H1 (cell line): ENCODE measurements at regions not wholly inside any gene's neighbourhood (a gene's known extent, or its start where the extent isn't known, plus 50 kb on each side); places are given as distances from the start of the nearest gene placed in this dataset.

ENCODE experiments used
- CTCF ChIA-PET: fragments of 300-600 bp; sonication (Branson Sonifier 250); formaldehyde crosslinking; loops from one replicate; lab custom pipeline; 2021; ENCODE audit not compliant: partially characterized antibody; lab: Charles Lee
- POLR2A ChIA-PET: fragments of 300-600 bp; sonication (Branson Sonifier 250); formaldehyde crosslinking; loops from one replicate; lab custom pipeline; 2021; ENCODE audit warnings: inconsistent platforms; ENCODE audit not compliant: partially characterized antibody; lab: Charles Lee
- DNase-seq, 2 experiments: peaks; one replicate each; pipeline versions ENCODE4 v3.0.0 to v3.0.0-alpha.2; 2010 to 2022; ENCODE audit warnings: low spot score in 2 of 2, low read depth in 1 of 2, mixed read lengths in 1 of 2
- FAIRE-seq: peaks from 2 replicates; lab custom pipeline; 2011; peaks lifted over from hg19 to GRCh38; lab: Jason Lieb, UNC
- H2AFZ ChIP-seq: 2 replicates; pipeline ENCODE4 v1.8.1; 2012; ENCODE audit warnings: low read length, inconsistent platforms
- H2AK5ac ChIP-seq: 2 replicates; pipeline ENCODE4 v1.6.1; 2013; ENCODE audit warnings: low read depth, low read length
- H2BK120ac ChIP-seq: replicated peaks from 2 replicates; pipeline ENCODE3; 2013; ENCODE audit warnings: low read depth, low read length, inconsistent platforms
- H2BK12ac ChIP-seq: 2 replicates; pipeline ENCODE4 v1.6.1; 2013; ENCODE audit warnings: low read depth, low read length
- H2BK15ac ChIP-seq: 2 replicates; pipeline ENCODE4 v1.6.1; 2013; ENCODE audit warnings: low read length
- H2BK20ac ChIP-seq: 2 replicates; pipeline ENCODE4 v1.6.1; 2013; ENCODE audit warnings: low read length
- H2BK5ac ChIP-seq: 2 replicates; pipeline ENCODE4 v1.6.1; 2013; ENCODE audit warnings: low read depth, low read length
- H3K14ac ChIP-seq: 2 replicates; pipeline ENCODE4 v1.6.1; 2013; ENCODE audit warnings: inconsistent platforms; ENCODE audit not compliant: insufficient read length
- H3K18ac ChIP-seq: 2 replicates; pipeline ENCODE4 v1.6.1; 2013; ENCODE audit warnings: low read length; ENCODE audit errors: extremely low read depth
- H3K23ac ChIP-seq: 2 replicates; pipeline ENCODE4 v1.6.1; 2013; ENCODE audit warnings: inconsistent platforms; ENCODE audit not compliant: insufficient read length
- H3K23me2 ChIP-seq: 2 replicates; pipeline ENCODE4 v1.6.1; 2013; ENCODE audit warnings: low read depth, low read length
- H3K27ac ChIP-seq: 2 replicates; pipeline ENCODE4 v1.6.1; 2011; ENCODE audit warnings: low read depth, low read length, inconsistent platforms
- H3K27me3 ChIP-seq, 4 experiments: replicated peaks in 1 of 4; 1 replicate in 1 of 4; 2 replicates in 3 of 4; pipeline versions ENCODE4 v1.6.1 to v1.8.1; 2011 to 2013; ENCODE audit warnings: low read length in 3 of 4, mild to moderate bottlenecking in 3 of 4, inconsistent platforms in 2 of 4, mixed read lengths in 2 of 4, moderate library complexity in 1 of 4; ENCODE audit not compliant: control insufficient read depth in 3 of 4, insufficient read depth in 3 of 4; ENCODE audit errors: extremely low read depth in 1 of 4
- H3K36me3 ChIP-seq, 4 experiments: 2 replicates each; pipeline versions ENCODE4 v1.6.1 to v1.8.1; 2011 to 2013; ENCODE audit warnings: mild to moderate bottlenecking in 4 of 4, low read length in 3 of 4, moderate library complexity in 2 of 4, control low read depth in 1 of 4, inconsistent platforms in 1 of 4; ENCODE audit not compliant: insufficient read depth in 4 of 4, control insufficient read depth in 2 of 4
- H3K4ac ChIP-seq: replicated peaks from 2 replicates; pipeline ENCODE3; 2013; ENCODE audit warnings: low read length, low read depth, mixed read lengths, inconsistent platforms; ENCODE audit not compliant: insufficient read length
- H3K4me1 ChIP-seq, 4 experiments: replicated peaks in 1 of 4; 1 replicate in 1 of 4; 2 replicates in 3 of 4; pipeline versions ENCODE4 v1.6.1 to v1.8.1; 2011 to 2013; ENCODE audit warnings: low read length in 3 of 4, inconsistent platforms in 2 of 4, mixed read lengths in 1 of 4; ENCODE audit not compliant: insufficient read depth in 4 of 4, control insufficient read depth in 3 of 4
- H3K4me2 ChIP-seq, 2 experiments: 2 replicates each; pipeline versions ENCODE4 v1.6.1 to v1.8.1; 2011 to 2013; ENCODE audit warnings: low read depth in 2 of 2, low read length in 2 of 2, control low read depth in 1 of 2, inconsistent platforms in 1 of 2, mild to moderate bottlenecking in 1 of 2; ENCODE audit not compliant: insufficient read depth in 1 of 2
- H3K4me3 ChIP-seq, 4 experiments: fragments of 200-600, 300-600 bp in 1 of 4; sonication (generic), shearing (Covaris generic), sonication (Bioruptor Twin) in 1 of 4; 2 replicates each; pipeline versions ENCODE4 v1.5.1 to v1.8.1; 2011 to 2016; ENCODE audit warnings: low read length in 4 of 4, low read depth in 3 of 4, control low read depth in 2 of 4, inconsistent platforms in 2 of 4, mild to moderate bottlenecking in 2 of 4, mixed read lengths in 1 of 4, moderate library complexity in 1 of 4; ENCODE audit not compliant: insufficient read depth in 2 of 4; ENCODE audit errors: extremely low read depth in 1 of 4
- H3K56ac ChIP-seq: replicated peaks from 2 replicates; pipeline ENCODE3; 2013; ENCODE audit warnings: low read depth, mild to moderate bottlenecking, mixed read lengths, low read length, inconsistent platforms; ENCODE audit not compliant: insufficient read length
- H3K79me1 ChIP-seq: 2 replicates; pipeline ENCODE4 v1.6.1; 2013; ENCODE audit warnings: low read depth, low read length, control low read depth
- H3K79me2 ChIP-seq, 2 experiments: 2 replicates each; pipeline versions ENCODE4 v1.6.1 to v1.8.1; 2012 to 2013; ENCODE audit warnings: low read length in 2 of 2, mild to moderate bottlenecking in 2 of 2, inconsistent platforms in 1 of 2; ENCODE audit not compliant: insufficient read depth in 2 of 2, control insufficient read depth in 1 of 2
- H3K9ac ChIP-seq, 4 experiments: replicated peaks in 1 of 4; 1 replicate in 1 of 4; 2 replicates in 3 of 4; pipeline versions ENCODE4 v1.6.1 to v1.8.1; 2011 to 2013; ENCODE audit warnings: low read depth in 3 of 4, low read length in 3 of 4, control low read depth in 2 of 4, mild to moderate bottlenecking in 2 of 4, moderate library complexity in 2 of 4, inconsistent platforms in 1 of 4; ENCODE audit errors: extremely low read depth in 1 of 4
- H3K9me3 ChIP-seq, 2 experiments: 2 replicates each; pipeline versions ENCODE4 v1.6.1 to v1.8.1; 2012 to 2013; ENCODE audit warnings: mild to moderate bottlenecking in 2 of 2, moderate library complexity in 2 of 2, control low read depth in 1 of 2, inconsistent platforms in 1 of 2, low read depth in 1 of 2, low read length in 1 of 2, mixed read lengths in 1 of 2; ENCODE audit not compliant: insufficient read depth in 2 of 2
- H4K20me1 ChIP-seq, 2 experiments: replicated peaks in 1 of 2; 2 replicates each; pipeline versions ENCODE3 to v1.8.1; 2011 to 2013; ENCODE audit warnings: inconsistent platforms in 2 of 2, low read length in 2 of 2, mild to moderate bottlenecking in 1 of 2; ENCODE audit not compliant: insufficient read depth in 2 of 2, control insufficient read depth in 1 of 2
- H4K5ac ChIP-seq: 2 replicates; pipeline ENCODE4 v1.6.1; 2013; ENCODE audit warnings: low read length, low read depth, mixed read lengths, inconsistent platforms; ENCODE audit not compliant: insufficient read length
- H4K8ac ChIP-seq: 2 replicates; pipeline ENCODE4 v1.8.0; 2013; ENCODE audit warnings: mild to moderate bottlenecking, moderate library complexity, low read length, inconsistent platforms; ENCODE audit not compliant: insufficient read depth; ENCODE audit errors: extremely low read depth
- H4K91ac ChIP-seq: replicated peaks from 2 replicates; pipeline ENCODE3; 2013; ENCODE audit warnings: low read length, mixed read lengths, inconsistent platforms; ENCODE audit not compliant: insufficient read length
- BACH1 ChIP-seq: IDR thresholded peaks from 2 replicates; pipeline ENCODE4 v1.6.1; 2012; ENCODE audit warnings: low read length, improper control_type of control experiment
- CBX5 ChIP-seq: fragments of 300-800, 300-1000 bp; sonication (generic); IDR thresholded peaks from 2 replicates; pipeline ENCODE4 v1.7.1; 2016; ENCODE audit warnings: antibody characterized with exemption, low read length, low read depth
- CBX8 ChIP-seq: fragments of 300-800, 300-1000 bp; sonication (generic); IDR thresholded peaks from 2 replicates; pipeline ENCODE4 v1.7.1; 2016; ENCODE audit warnings: low read depth, low read length, borderline replicate concordance
- CEBPB ChIP-seq: IDR thresholded peaks from 2 replicates; pipeline ENCODE4 v1.6.1; 2012; ENCODE audit warnings: low read depth, low read length
- EP300 ChIP-seq, 2 experiments: IDR thresholded peaks; 1 replicate in 1 of 2; 2 replicates in 1 of 2; pipeline ENCODE4 v1.6.1; 2011 to 2012; ENCODE audit warnings: low read depth in 2 of 2, low read length in 2 of 2, mild to moderate bottlenecking in 2 of 2, borderline replicate concordance in 1 of 2, inconsistent platforms in 1 of 2, moderate library complexity in 1 of 2
- EZH2 ChIP-seq: fragments of 200-600 bp; sonication (generic); IDR thresholded peaks from 2 replicates; pipeline ENCODE4 v1.7.1; 2012; ENCODE audit warnings: low read depth, mild to moderate bottlenecking, moderate library complexity, low read length, inconsistent platforms; ENCODE audit not compliant: severe bottlenecking
- FOSL1 ChIP-seq: IDR thresholded peaks from 2 replicates; pipeline ENCODE4 v1.6.1; 2011; ENCODE audit warnings: mild to moderate bottlenecking, low read depth, low read length, moderate library complexity; ENCODE audit not compliant: insufficient read depth
- JUND ChIP-seq: IDR thresholded peaks from 2 replicates; pipeline ENCODE4 v1.6.1; 2011; ENCODE audit warnings: mild to moderate bottlenecking, improper control_type of control experiment, low read length
- KDM4A ChIP-seq: IDR thresholded peaks from one replicate; pipeline ENCODE4 v1.7.1; 2012; ENCODE audit warnings: low read depth, mild to moderate bottlenecking, moderate library complexity, low read length, inconsistent platforms; ENCODE audit not compliant: severe bottlenecking
- NRF1 ChIP-seq: IDR thresholded peaks from 2 replicates; pipeline ENCODE4 v1.6.1; 2011; ENCODE audit warnings: mild to moderate bottlenecking, low read depth, low read length, improper control_type of control experiment
- RNF2 ChIP-seq: fragments of 200-900, 300-1000 bp; sonication (generic); IDR thresholded peaks from 2 replicates; pipeline ENCODE4 v1.7.1; 2016; ENCODE audit warnings: borderline replicate concordance, low read depth, mild to moderate bottlenecking, antibody characterized with exemption, low read length; ENCODE audit not compliant: poor library complexity, severe bottlenecking; ENCODE audit errors: missing control alignments
- SIRT6 ChIP-seq: IDR thresholded peaks from one replicate; pipeline ENCODE4 v1.7.1; 2012; ENCODE audit warnings: low read length, inconsistent platforms
- SUZ12 ChIP-seq: fragments of 200-600 bp; sonication (generic); IDR thresholded peaks from 2 replicates; pipeline ENCODE4 v1.6.1; 2012; ENCODE audit warnings: mild to moderate bottlenecking, inconsistent platforms, low read length, moderate library complexity, mixed read lengths
- TEAD4 ChIP-seq: IDR thresholded peaks from 2 replicates; pipeline ENCODE4 v1.6.1; 2012; ENCODE audit warnings: low read depth, low read length, inconsistent platforms, mixed read lengths
- YY1 ChIP-seq: IDR thresholded peaks from 2 replicates; pipeline ENCODE4 v1.6.1; 2011; ENCODE audit warnings: low read depth, mild to moderate bottlenecking, low read length
- WGBS, 2 experiments: shearing (Covaris generic) in 1 of 2; methylation state at CpG; one replicate each; pipeline versions ENCODE4 v1.1.6 to v1.1.7; 2013 to 2015; ENCODE audit warnings: low lambda C conversion rate in 2 of 2, mixed read lengths in 2 of 2, inconsistent platforms in 1 of 2, low coverage in 1 of 2, missing lambda C conversion rate in 1 of 2; ENCODE audit not compliant: insufficient replicate concordance in 2 of 2, insufficient coverage in 1 of 2, insufficient read length in 1 of 2; ENCODE audit errors: extremely low coverage in 1 of 2, missing lambda C conversion rate in 1 of 2; 5-methylcytosine and 5-hydroxymethylcytosine counted together

DNA sequence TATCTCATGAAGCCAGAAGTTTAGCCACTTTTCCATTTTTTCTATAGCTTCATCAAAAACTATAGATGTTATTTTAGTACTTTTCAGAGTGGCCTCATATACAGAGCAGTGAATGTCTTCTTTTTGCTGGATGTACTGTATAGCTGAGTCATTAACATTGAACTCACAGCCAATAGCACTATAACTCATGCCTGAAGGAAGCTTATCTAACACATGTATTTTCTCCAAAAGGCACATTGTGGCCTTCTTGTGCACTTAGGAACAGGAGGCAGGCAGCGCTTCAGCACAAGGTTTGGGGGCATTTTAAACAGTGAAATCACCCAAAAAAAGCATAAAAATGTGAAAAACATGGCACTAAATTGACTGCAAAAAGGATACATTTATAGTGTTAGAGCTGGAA, 336.8 kb upstream of the TMTC1 start:
- H3K79me1 ChIP-seq: no peaks in the 10 kb centered on the region
- H3K27me3 ChIP-seq: no peaks in the 10 kb centered on the region
- 90% methylated on average over 1 of the region's 1 CpG; no CpG with 5 or more reads in 1 of the 2 experiments for WGBS, 2 experiments
- no peak overlapping the region for H2BK120ac ChIP-seq
- no peak overlapping the region for H3K4ac ChIP-seq
- peaks cover 0 to 4% of the 10 kb centered on the region in 2 experiments; a peak in 1 of 4 replicates for H3K9me3 ChIP-seq
- DNase-seq (no peak), FAIRE-seq (no peak)
- H3K4me2 ChIP-seq: no peak overlapping the region
- CTCF ChIA-PET: interaction anchor here (1.4 kb wide), 1 partner anchor 10 kb away, joined by 6 read pairs; no protein-coding TSS in a partner anchor
- no peak overlapping the region for H4K91ac ChIP-seq
- no peak overlapping the region for H2AK5ac ChIP-seq
- H3K4me1 ChIP-seq: no peaks in the 10 kb centered on the region
- no peak overlapping the region for H3K23ac ChIP-seq
- no peaks in the 10 kb centered on the region for H4K20me1 ChIP-seq
- no peak overlapping the region for H3K9ac ChIP-seq
- H2BK12ac ChIP-seq: no peak overlapping the region
- H3K36me3 ChIP-seq: no peaks in the 10 kb centered on the region
- no peak overlapping the region for H2BK15ac ChIP-seq
- TF ChIP-seq NRF1 (no peak), RNF2 (no peak), YY1 (no peak), CBX5 (no peak), SUZ12 (no peak), CEBPB (no peak), BACH1 (no peak), FOSL1 (no peak), KDM4A (no peak), SIRT6 (no peak), JUND (no peak), EP300 (IDR thresholded peaks at IDR 0.05; ENCODE audit: borderline replicate concordance in 1 of 2, low read depth in 2 of 2, low read length in 2 of 2) (no peak), EZH2 (no peak), TEAD4 (no peak), CBX8 (no peak)
- no peaks in the 10 kb centered on the region for H3K79me2 ChIP-seq
- no peak overlapping the region for H2AFZ ChIP-seq
- no peak overlapping the region for H3K18ac ChIP-seq
- no peak overlapping the region for H3K14ac ChIP-seq
- POLR2A ChIA-PET: no interaction called here
- H3K4me3 ChIP-seq: no peak overlapping the region
- no peaks in the 10 kb centered on the region for H3K23me2 ChIP-seq
- H2BK20ac ChIP-seq: no peak overlapping the region
- no peak overlapping the region for H4K5ac ChIP-seq
- H3K56ac ChIP-seq: no peak overlapping the region
- no peak overlapping the region for H3K27ac ChIP-seq
- H2BK5ac ChIP-seq: no peak overlapping the region
- no peak overlapping the region for H4K8ac ChIP-seq
